HG03442 (cell line): ENCODE measurements at regions not wholly inside any gene's neighbourhood (a gene's known extent, or its start where the extent isn't known, plus 50 kb on each side); places are given as distances from the start of the nearest gene placed in this dataset.

Source experiments
- ATAC-seq: cut with Tn5 transposase; IDR thresholded peaks from one replicate; pipeline ENCODE4 v1.9.1; 2021; ENCODE audit warnings: mild to moderate bottlenecking, moderate library complexity; ENCODE audit not compliant: unreplicated experiment

- ATAC-seq = no peak
These were observed 594.5 kb downstream of the OLFM4 start for GRCh38 chr13:53623146-53623545.

- no peak for ATAC-seq
These were observed 602.9 kb downstream of the OLFM4 start for GRCh38 chr13:53631511-53631910.

DNA sequence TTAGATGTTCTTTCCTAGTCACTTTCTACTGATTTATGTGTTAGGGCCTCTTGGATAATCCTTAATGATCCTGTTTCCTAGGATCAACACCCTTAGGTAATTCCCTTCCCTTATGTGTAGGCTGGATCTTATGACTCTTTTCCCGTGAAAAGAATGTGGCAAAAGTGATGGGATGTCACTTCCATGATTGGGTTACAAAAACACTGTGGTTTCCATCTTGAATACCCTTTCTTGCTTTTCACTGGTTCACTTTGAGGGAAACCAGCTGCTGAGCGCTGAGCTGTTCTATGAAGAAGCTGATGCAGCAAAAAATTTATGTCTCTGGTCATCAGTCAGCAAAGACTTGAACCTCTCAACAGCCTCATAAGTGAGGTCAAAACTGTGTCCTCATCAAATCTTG lies 609.4 kb downstream of the OLFM4 start:
- ATAC-seq = no peak

DNA sequence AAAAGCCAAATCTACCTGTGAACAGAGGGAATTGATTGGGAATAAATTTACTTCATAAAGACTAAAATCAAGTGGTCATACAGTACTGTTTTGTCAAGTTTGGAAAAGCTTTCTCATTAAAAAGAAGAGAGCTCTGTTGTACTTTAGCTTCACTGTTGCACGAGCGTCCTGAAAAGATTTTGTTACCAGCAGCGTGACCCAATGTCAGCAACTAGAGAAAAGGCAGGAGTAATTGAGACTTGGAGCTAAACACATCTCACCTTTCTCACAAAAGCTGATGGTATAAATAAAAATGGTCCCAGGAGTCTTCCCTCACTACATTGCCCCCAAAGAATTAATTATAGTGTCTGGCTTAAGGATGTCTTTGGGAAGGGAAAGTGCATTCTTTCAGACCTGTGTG lies 613.7 kb downstream of the OLFM4 start:
- no peak for ATAC-seq

- no peak for ATAC-seq
These were observed 620.1 kb downstream of the OLFM4 start for GRCh38 chr13:53648673-53649072.

GRCh38 chr13:53672005-53672404 lies 643.4 kb downstream of the OLFM4 start:
- no peak for ATAC-seq

GRCh38 chr13:53683146-53683545 lies 654.5 kb downstream of the OLFM4 start:
- ATAC-seq = no peak

DNA sequence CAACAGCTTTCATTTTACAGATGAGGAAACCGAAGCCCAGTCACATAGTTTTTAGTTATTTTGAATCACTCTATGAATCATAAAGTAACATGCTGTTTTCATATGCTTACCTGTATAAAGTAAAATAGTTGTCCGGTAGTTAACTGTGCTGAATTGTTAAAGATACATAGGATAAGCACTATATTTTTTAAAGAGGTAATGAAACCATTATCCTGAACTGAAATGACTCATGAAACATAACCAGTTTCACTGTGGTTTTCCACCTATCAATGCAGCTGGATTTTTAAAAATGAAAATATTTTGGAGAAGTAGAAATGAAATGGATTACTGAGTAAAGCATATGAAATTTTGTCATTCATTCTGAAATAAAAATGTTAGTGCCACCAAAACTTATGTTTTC lies 655.0 kb downstream of the OLFM4 start:
- no peak for ATAC-seq

GRCh38 chr13:53691417-53691816 lies 662.8 kb downstream of the OLFM4 start:
- no peak for ATAC-seq

GRCh38 chr13:53694814-53695532 lies 666.4 kb downstream of the OLFM4 start:
- no peak for ATAC-seq

- no peak for ATAC-seq
These were observed 674.9 kb downstream of the OLFM4 start for GRCh38 chr13:53703371-53704080.

DNA sequence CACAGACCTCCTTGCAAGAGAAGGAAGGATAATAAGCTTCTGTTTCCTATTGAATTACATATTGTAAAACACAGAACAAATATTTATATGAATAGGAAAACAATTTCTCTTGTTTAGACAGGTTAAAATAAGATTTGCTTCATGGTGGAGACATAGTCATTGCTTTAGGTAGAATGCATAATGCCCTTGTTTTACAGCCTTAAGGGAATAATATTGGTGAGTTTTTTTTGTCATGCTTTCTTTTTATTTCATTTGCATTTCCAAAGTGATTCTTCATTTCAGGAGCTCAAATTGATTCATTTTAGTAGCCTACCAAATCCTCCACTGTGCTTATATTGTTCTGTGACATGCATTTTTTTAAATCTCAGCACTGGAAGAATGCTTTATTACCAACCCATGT lies 690.7 kb downstream of the OLFM4 start:
- no peak for ATAC-seq

DNA sequence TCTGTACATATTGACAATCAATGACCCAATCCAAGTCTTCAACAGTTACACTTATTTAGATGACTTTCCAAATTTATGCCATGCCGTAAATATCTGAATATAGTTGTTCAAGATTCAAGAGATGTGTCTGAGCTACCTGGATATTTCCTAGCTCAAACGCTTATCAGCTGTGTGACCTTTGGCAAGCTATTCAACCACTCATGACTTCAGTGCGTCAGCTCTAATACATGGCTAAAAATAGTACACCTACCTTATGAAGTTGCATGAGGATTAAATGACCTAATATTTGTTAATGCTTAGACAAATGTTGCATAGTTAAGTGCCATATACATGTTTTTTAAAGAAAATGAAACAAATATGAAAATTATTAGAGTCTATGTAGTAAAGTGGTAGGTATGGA lies 704.1 kb downstream of the OLFM4 start:
- ATAC-seq = no peak

DNA sequence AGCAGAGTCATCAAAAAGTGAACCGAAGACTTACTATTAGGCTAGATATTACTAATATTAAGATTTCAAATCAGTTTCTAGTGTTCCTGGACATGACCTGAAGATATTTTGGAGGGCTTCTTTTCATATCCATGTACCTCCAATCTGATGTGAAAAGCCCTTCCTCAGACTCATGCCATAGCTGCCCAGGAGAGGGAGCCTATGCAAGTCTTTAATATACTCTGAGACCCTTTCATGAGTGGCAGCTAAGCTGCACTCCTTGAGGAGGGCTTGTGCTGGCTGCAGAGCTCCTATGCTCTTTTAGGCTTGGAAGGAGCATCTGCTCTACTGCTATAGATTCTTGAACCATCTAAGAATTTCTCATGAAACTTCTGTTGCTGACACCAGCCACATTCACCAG lies 715.3 kb downstream of the OLFM4 start:
- ATAC-seq = no peak

DNA sequence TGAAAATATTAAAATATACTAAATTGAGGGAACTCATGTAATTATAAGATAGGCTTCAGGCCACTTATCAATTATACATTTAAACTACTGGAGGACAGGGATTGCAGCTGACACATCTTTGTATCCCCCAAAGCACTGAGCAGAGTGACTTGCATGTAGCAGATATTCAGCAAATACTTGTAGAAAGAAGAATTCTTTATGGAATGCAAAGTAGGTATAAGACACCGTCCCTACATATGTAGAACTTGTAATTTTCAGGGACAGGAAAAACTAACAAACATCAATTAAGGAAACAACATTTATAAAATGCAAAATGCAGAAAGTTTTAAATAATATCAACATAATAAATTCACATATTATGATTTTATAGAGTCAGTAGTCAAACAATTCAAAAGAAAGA lies 719.2 kb downstream of the OLFM4 start:
- ATAC-seq = no peak

DNA sequence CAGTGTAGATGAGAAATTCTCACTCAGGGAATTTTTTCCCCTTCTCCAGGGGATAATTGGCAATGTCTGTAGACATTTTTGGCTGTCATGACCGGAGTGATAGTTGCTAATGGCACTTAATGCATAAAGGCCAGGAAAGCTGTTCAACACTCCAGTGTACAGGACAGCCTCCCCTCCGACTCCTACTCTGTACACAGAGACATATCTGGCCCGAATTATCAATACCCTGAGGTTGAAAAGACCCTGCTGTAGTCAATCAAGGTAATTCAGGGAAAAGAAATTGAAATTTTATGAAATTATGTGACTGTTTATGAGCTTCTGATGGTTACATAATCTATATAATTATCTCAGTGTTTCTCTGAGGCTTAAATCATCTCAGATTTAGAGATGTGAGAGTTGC lies 720.7 kb downstream of the OLFM4 start:
- no peak for ATAC-seq

DNA sequence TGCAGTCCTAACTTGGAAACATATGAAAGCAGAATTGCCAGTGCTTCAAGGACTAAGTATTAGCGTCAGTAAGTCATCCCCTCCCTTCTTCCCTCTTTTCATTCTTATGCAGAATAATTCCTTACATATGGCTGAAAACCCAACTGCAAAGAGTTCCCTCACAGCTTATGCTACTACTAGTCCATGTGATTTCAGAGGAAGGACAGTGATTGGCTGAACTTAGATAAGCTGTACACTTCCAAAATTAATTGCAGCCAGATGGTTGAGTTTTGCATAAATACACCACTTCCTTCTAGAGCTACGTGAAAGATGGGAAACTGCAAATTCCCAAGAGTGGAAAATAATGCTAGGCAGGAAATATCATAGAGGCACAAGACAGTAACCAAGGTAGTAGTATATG lies 730.4 kb downstream of the OLFM4 start:
- no peak for ATAC-seq

DNA sequence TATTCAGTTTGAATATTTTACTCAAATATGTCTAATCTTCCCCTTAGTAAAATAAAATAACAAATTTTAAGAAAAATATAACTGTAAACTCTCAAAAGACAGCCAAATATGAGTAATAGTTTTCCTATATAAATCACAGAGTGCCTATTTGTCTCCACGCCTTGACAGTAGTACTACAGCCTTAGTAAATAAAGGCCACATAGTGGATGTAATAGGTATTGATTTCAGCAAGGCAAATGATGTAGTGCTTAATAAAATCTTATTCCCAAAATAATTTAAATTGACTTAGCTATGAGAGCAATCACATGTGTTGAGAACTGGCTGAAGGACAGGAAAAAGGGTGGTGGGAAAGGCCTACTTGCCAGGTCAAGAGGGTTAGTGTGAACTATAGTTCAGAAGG lies 747.2 kb downstream of the OLFM4 start:
- no peak for ATAC-seq

- no peak for ATAC-seq
These were observed 750.3 kb downstream of the OLFM4 start for GRCh38 chr13:53778937-53779336.

GRCh38 chr13:53781941-53782340 lies 753.3 kb downstream of the OLFM4 start:
- ATAC-seq = no peak

DNA sequence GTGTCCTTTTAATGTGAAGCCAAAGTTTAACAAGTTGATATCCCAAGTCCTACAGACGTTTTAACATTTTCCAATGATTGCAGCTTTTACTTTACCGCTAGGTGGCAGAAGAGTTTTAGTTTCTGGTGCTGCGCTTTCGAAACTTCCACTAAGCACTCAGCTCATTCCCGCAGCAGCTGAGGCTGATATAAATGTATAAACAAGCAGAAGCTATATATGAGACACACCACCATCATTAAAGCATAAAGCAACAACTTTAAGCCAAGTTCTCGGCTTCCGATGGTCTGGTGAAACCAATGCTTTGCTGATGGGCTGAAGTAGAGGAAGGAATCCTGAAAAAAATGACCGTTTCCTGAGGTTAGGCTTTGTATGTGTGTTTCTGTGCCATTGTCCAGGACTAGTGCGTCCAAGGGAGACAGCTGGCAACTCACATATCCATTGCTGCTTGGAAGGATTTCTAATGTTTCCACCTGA lies 753.9 kb downstream of the OLFM4 start:
- peak; percentile 87 for ATAC-seq

DNA sequence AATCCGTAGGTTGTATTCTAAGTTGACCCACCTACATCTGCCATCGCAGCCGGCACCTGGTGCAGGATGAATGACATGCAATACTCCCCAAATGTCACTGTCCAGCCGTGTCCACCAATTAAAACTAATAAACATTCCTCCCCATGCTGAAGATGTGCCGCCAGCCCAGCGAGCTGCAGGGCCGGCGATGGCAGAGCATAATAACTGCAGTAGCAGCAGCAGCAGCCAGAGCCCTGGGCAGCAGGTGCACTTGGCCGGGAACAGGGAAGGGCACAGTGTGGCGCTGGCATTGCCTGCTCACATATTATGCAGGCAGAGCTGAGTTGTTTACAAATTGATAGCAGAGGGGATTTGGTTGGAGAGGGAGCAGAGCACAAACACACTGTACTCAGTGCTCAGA lies 754.9 kb downstream of the OLFM4 start:
- ATAC-seq = no peak

- no peak for ATAC-seq
These were observed 759.7 kb downstream of the OLFM4 start for GRCh38 chr13:53788286-53788685.
